ENCODE measurements at regions not wholly inside any gene's neighbourhood (a gene's known extent, or its start where the extent isn't known, plus 50 kb on each side); places are given as distances from the start of the nearest gene placed in this dataset.

- H3K4me2 ChIP-seq (ENCODE audit: insufficient read depth, low read length): no peak overlapping the region
- H3K27me3 ChIP-seq (ENCODE audit: control insufficient read depth in 2 of 2, insufficient read depth in 2 of 2, low read length in 2 of 2): peaks cover 0 to 15% of the 10 kb centered on the region in 2 experiments
- no peak for TF ChIP-seq POLR2AphosphoS5 (IDR thresholded peaks at IDR 0.05; ENCODE audit: insufficient read depth, low read depth, low read length)
- TF ChIP-seq GATA2 (IDR thresholded peaks at IDR 0.05; ENCODE audit: insufficient read depth, insufficient read length, low read depth, low read length): no peak
- TF ChIP-seq MAX (IDR thresholded peaks at IDR 0.05; ENCODE audit: insufficient read depth, insufficient read length): no peak
- no peak for TF ChIP-seq JUN (IDR thresholded peaks at IDR 0.05; ENCODE audit: borderline replicate concordance, insufficient read depth, insufficient read length, low read depth)
- BruUV-seq (replicated peaks): no TSS peak
- dilution Hi-C loops (cut with MboI; ENCODE audit: extremely low pct_ligation_motif_present, low sequenced_read_pairs) (no loop called here), intact Hi-C loops (cut with micrococcal nuclease) (no loop called here)
- no peaks in the 10 kb centered on the region for H3K9me1 ChIP-seq (replicated peaks; ENCODE audit: control insufficient read depth, extremely low read depth, insufficient read depth, low read length)
- H3K79me2 ChIP-seq (ENCODE audit: control insufficient read depth, insufficient read depth, low read length): no peaks in the 10 kb centered on the region
- H3K36me3 ChIP-seq (ENCODE audit: control insufficient read depth in 2 of 2, extremely low read depth in 1 of 2, insufficient read depth in 2 of 2, low read length in 2 of 2): no peaks in the 10 kb centered on the region
- H3K4me1 ChIP-seq (ENCODE audit: control insufficient read depth, extremely low read depth, insufficient read depth, low read length): no peaks in the 10 kb centered on the region
- DNase-seq (ENCODE audit: low read depth, low spot score): no peak
- ChIA-PET POLR2A (no interaction called here), CTCF (no interaction called here)
- FAIRE-seq: no peak
- H3K9ac ChIP-seq (replicated peaks; ENCODE audit: extremely low read depth, insufficient read depth, low read length): no peak overlapping the region
- H3K27ac ChIP-seq (ENCODE audit: insufficient read depth, low read depth, low read length): no peak overlapping the region
- no peak overlapping the region for H3K4me3 ChIP-seq (replicated peaks in 1 of 3; ENCODE audit: insufficient read depth in 1 of 3, low read depth in 1 of 3, low read length in 3 of 3)
- H3K9me3 ChIP-seq (replicated peaks; ENCODE audit: control insufficient read depth, insufficient read depth, low read length): no peaks in the 10 kb centered on the region
- H4K20me1 ChIP-seq (replicated peaks; ENCODE audit: control insufficient read depth, extremely low read depth, insufficient read depth, low read length): no peaks in the 10 kb centered on the region
- no peak overlapping the region for H2AFZ ChIP-seq (ENCODE audit: low read depth, low read length)
Measured at GRCh38 chr12:78530100-78530765, 334.3 kb upstream of the SYT1 start.

GRCh38 chr12:78531831-78532458 lies 332.6 kb upstream of the SYT1 start:
- Histone ChIP-seq H3K27ac (ENCODE audit: insufficient read depth, low read depth, low read length) (no peak overlapping the region), H3K36me3 (ENCODE audit: control insufficient read depth in 2 of 2, extremely low read depth in 1 of 2, insufficient read depth in 2 of 2, low read length in 2 of 2) (no peaks in the 10 kb centered on the region), H3K27me3 (ENCODE audit: control insufficient read depth in 2 of 2, insufficient read depth in 2 of 2, low read length in 2 of 2) (peaks cover 0 to 18% of the 10 kb centered on the region in 2 experiments), H3K9me3 (replicated peaks; ENCODE audit: control insufficient read depth, insufficient read depth, low read length) (no peaks in the 10 kb centered on the region), H3K4me2 (ENCODE audit: insufficient read depth, low read length) (no peak overlapping the region), H3K4me1 (ENCODE audit: control insufficient read depth, extremely low read depth, insufficient read depth, low read length) (no peaks in the 10 kb centered on the region), H3K9ac (replicated peaks; ENCODE audit: extremely low read depth, insufficient read depth, low read length) (no peak overlapping the region), H3K79me2 (ENCODE audit: control insufficient read depth, insufficient read depth, low read length) (no peaks in the 10 kb centered on the region), H3K4me3 (replicated peaks in 1 of 3; ENCODE audit: insufficient read depth in 1 of 3, low read depth in 1 of 3, low read length in 3 of 3) (no peak overlapping the region), H3K9me1 (replicated peaks; ENCODE audit: control insufficient read depth, extremely low read depth, insufficient read depth, low read length) (no peaks in the 10 kb centered on the region), H2AFZ (ENCODE audit: low read depth, low read length) (no peak overlapping the region), H4K20me1 (replicated peaks; ENCODE audit: control insufficient read depth, extremely low read depth, insufficient read depth, low read length) (no peaks in the 10 kb centered on the region)
- no TSS peak for BruUV-seq (replicated peaks)
- POLR2A ChIA-PET: no interaction called here
- intact Hi-C loops (cut with micrococcal nuclease): no loop called here
- no peak for FAIRE-seq
- CTCF ChIA-PET: interaction anchor here (0.5 to 1.2 kb wide), 2 partner anchors 10 to 145 kb away, joined by 3 to 4 read pairs; no protein-coding TSS in a partner anchor
- dilution Hi-C loops (cut with MboI; ENCODE audit: extremely low pct_ligation_motif_present, low sequenced_read_pairs): no loop called here
- no peak for DNase-seq (ENCODE audit: low read depth, low spot score)
- no peak for TF ChIP-seq MYC (IDR thresholded peaks at IDR 0.05; ENCODE audit: low read depth, low read length)
- TF ChIP-seq EZH2 (IDR thresholded peaks at IDR 0.05; ENCODE audit: borderline replicate concordance, low read depth, low read length, severe bottlenecking): no peak
- TF ChIP-seq, protein P1, sequence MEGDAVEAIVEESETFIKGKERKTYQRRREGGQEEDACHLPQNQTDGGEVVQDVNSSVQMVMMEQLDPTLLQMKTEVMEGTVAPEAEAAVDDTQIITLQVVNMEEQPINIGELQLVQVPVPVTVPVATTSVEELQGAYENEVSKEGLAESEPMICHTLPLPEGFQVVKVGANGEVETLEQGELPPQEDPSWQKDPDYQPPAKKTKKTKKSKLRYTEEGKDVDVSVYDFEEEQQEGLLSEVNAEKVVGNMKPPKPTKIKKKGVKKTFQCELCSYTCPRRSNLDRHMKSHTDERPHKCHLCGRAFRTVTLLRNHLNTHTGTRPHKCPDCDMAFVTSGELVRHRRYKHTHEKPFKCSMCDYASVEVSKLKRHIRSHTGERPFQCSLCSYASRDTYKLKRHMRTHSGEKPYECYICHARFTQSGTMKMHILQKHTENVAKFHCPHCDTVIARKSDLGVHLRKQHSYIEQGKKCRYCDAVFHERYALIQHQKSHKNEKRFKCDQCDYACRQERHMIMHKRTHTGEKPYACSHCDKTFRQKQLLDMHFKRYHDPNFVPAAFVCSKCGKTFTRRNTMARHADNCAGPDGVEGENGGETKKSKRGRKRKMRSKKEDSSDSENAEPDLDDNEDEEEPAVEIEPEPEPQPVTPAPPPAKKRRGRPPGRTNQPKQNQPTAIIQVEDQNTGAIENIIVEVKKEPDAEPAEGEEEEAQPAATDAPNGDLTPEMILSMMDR (IDR thresholded peaks at IDR 0.05; ENCODE audit: extremely low read depth in 1 of 2, insufficient read depth in 1 of 2, low read depth in 1 of 2, low read length in 2 of 2): no peak
- no peak for TF ChIP-seq FOS (IDR thresholded peaks at IDR 0.05; ENCODE audit: borderline replicate concordance, insufficient read depth, low read length)
- TF ChIP-seq GATA2 (IDR thresholded peaks at IDR 0.05; ENCODE audit: insufficient read depth, insufficient read length, low read depth, low read length): no peak
- no peak for TF ChIP-seq JUN (IDR thresholded peaks at IDR 0.05; ENCODE audit: borderline replicate concordance, insufficient read depth, insufficient read length, low read depth)
- no peak for TF ChIP-seq MAX (IDR thresholded peaks at IDR 0.05; ENCODE audit: insufficient read depth, insufficient read length)
- TF ChIP-seq POLR2AphosphoS5 (IDR thresholded peaks at IDR 0.05; ENCODE audit: insufficient read depth, low read depth, low read length): no peak
- TF ChIP-seq POLR2A (IDR thresholded peaks at IDR 0.05; ENCODE audit: low read depth, low read length): no peak
